Astrocyte (in vitro differentiated cells and primary cell): ENCODE measurements at regions not wholly inside any gene's neighbourhood (a gene's known extent, or its start where the extent isn't known, plus 50 kb on each side); places are given as distances from the start of the nearest gene placed in this dataset.

Source experiments
- EZH2 ChIP-seq: IDR thresholded peaks from 2 replicates; pipeline ENCODE4 v1.6.1; 2012; ENCODE audit warnings: mild to moderate bottlenecking, low read length, inconsistent platforms; ENCODE audit not compliant: insufficient read depth
- TF ChIP-seq, protein P1 (sequence below): IDR thresholded peaks from 2 replicates; pipeline ENCODE4 v1.5.1; 2011; ENCODE audit warnings: low read depth, mild to moderate bottlenecking, inconsistent platforms, low read length, moderate library complexity; ENCODE audit not compliant: insufficient read depth

DNA sequence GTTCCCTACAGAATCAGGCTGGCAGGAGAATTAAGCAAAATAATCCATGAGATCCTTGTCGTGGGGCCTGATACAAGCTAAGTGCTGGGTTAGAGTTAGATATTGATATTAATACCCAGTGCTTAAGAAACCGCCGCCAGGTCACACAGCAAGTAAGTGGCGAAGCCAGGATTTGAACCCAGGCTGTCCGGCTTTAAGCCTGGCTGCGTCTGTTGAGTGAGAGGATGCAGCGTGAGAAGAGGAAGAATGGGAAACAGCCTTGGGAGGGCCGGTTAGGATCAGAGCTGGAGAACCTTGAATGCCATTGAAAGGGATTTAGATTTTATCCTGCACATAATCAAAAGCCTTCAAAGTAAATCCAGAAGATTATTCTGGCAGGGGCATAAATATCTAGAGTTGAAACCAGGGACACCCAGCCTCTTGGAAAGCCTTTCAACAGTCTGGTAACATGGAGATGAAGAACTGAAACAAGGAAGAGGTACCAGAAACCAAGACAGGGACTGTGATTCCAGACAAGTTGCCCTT, 64.8 kb upstream of the HELT start:
- TF ChIP-seq, protein P1, sequence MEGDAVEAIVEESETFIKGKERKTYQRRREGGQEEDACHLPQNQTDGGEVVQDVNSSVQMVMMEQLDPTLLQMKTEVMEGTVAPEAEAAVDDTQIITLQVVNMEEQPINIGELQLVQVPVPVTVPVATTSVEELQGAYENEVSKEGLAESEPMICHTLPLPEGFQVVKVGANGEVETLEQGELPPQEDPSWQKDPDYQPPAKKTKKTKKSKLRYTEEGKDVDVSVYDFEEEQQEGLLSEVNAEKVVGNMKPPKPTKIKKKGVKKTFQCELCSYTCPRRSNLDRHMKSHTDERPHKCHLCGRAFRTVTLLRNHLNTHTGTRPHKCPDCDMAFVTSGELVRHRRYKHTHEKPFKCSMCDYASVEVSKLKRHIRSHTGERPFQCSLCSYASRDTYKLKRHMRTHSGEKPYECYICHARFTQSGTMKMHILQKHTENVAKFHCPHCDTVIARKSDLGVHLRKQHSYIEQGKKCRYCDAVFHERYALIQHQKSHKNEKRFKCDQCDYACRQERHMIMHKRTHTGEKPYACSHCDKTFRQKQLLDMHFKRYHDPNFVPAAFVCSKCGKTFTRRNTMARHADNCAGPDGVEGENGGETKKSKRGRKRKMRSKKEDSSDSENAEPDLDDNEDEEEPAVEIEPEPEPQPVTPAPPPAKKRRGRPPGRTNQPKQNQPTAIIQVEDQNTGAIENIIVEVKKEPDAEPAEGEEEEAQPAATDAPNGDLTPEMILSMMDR, result no peak
- no peak for TF ChIP-seq EZH2
